ENCODE measurements at regions not wholly inside any gene's neighbourhood (a gene's known extent, or its start where the extent isn't known, plus 50 kb on each side); places are given as distances from the start of the nearest gene placed in this dataset.

DNA sequence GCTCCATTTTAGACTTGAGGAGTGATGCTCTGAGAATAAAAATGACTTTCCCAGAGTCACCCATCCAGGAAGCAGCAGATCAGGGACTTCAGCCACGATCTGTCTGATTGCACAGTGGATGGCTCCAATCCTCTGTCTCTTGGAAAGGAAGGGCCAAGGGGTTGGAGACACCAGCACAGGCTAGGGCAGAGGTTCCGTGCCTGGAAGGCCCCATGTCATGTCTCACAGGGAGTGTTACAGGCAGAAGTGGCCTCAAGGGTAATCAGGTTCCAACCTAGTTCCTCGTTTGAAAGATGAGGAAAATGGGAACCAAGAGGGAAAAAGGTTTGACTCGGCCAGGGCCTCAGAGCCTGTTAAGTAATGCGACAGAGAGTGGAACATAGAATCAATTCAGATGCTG lies 160.0 kb downstream of the EFNB1 start:
- Histone ChIP-seq H3K4me3 (ENCODE audit: low read depth in 1 of 3, low read length in 3 of 3) (no peak overlapping the region), H3K36me3 (ENCODE audit: control insufficient read depth in 4 of 4, insufficient read depth in 3 of 4, low read depth in 1 of 4, low read length in 3 of 4) (no peaks in the 10 kb centered on the region), H3K4me1 (ENCODE audit: control insufficient read depth in 4 of 4, insufficient read depth in 4 of 4, low read length in 3 of 4) (no peaks in the 10 kb centered on the region), H3K9me3 (ENCODE audit: control insufficient read depth in 4 of 4, low read length in 3 of 4) (no peaks in the 10 kb centered on the region), H3K9ac (ENCODE audit: low read depth in 1 of 2, low read length in 2 of 2) (no peak overlapping the region), H3K27ac (ENCODE audit: low read depth in 1 of 2, low read length in 2 of 2) (no peak overlapping the region), H3K27me3 (ENCODE audit: control insufficient read depth in 4 of 4, insufficient read depth in 4 of 4, low read length in 3 of 4) (no peaks in the 10 kb centered on the region)
- WGBS, result 56% methylated on average over 5 of the region's 5 CpGs
- DNase-seq (ENCODE audit: low spot score), result no peak
- no peak for TF ChIP-seq REST (IDR thresholded peaks at IDR 0.05)
- TF ChIP-seq, protein P1, sequence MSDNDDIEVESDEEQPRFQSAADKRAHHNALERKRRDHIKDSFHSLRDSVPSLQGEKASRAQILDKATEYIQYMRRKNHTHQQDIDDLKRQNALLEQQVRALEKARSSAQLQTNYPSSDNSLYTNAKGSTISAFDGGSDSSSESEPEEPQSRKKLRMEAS (IDR thresholded peaks at IDR 0.05), result no peak
- TF ChIP-seq, protein P2, sequence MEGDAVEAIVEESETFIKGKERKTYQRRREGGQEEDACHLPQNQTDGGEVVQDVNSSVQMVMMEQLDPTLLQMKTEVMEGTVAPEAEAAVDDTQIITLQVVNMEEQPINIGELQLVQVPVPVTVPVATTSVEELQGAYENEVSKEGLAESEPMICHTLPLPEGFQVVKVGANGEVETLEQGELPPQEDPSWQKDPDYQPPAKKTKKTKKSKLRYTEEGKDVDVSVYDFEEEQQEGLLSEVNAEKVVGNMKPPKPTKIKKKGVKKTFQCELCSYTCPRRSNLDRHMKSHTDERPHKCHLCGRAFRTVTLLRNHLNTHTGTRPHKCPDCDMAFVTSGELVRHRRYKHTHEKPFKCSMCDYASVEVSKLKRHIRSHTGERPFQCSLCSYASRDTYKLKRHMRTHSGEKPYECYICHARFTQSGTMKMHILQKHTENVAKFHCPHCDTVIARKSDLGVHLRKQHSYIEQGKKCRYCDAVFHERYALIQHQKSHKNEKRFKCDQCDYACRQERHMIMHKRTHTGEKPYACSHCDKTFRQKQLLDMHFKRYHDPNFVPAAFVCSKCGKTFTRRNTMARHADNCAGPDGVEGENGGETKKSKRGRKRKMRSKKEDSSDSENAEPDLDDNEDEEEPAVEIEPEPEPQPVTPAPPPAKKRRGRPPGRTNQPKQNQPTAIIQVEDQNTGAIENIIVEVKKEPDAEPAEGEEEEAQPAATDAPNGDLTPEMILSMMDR (IDR thresholded peaks at IDR 0.05; ENCODE audit: low read depth, low read length, missing input control), result no peak
- no peak for TF ChIP-seq RXRA (IDR thresholded peaks at IDR 0.05)
- no peak for TF ChIP-seq RAD21 (IDR thresholded peaks at IDR 0.05)
- TF ChIP-seq GABPA (IDR thresholded peaks at IDR 0.05 in 1 of 2, conservative IDR thresholded peaks at IDR 0.05 in 1 of 2), result no peak
- TF ChIP-seq, protein P3, sequence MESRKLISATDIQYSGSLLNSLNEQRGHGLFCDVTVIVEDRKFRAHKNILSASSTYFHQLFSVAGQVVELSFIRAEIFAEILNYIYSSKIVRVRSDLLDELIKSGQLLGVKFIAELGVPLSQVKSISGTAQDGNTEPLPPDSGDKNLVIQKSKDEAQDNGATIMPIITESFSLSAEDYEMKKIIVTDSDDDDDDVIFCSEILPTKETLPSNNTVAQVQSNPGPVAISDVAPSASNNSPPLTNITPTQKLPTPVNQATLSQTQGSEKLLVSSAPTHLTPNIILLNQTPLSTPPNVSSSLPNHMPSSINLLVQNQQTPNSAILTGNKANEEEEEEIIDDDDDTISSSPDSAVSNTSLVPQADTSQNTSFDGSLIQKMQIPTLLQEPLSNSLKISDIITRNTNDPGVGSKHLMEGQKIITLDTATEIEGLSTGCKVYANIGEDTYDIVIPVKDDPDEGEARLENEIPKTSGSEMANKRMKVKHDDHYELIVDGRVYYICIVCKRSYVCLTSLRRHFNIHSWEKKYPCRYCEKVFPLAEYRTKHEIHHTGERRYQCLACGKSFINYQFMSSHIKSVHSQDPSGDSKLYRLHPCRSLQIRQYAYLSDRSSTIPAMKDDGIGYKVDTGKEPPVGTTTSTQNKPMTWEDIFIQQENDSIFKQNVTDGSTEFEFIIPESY (IDR thresholded peaks at IDR 0.05), result no peak
- TF ChIP-seq FOXA1 (IDR thresholded peaks at IDR 0.05), result no peak
- no peak for TF ChIP-seq NR2F2 (IDR thresholded peaks at IDR 0.05)
- no peak for TF ChIP-seq SP1 (IDR thresholded peaks at IDR 0.05)
- TF ChIP-seq HNF4G (IDR thresholded peaks at IDR 0.05), result no peak
- TF ChIP-seq FOXA2 (IDR thresholded peaks at IDR 0.05), result no peak
- no peak for TF ChIP-seq EGR1 (IDR thresholded peaks at IDR 0.05; ENCODE audit: low read depth in 2 of 2)
- TF ChIP-seq HNF4A (conservative IDR thresholded peaks at IDR 0.05), result no peak
- TF ChIP-seq, protein P4, sequence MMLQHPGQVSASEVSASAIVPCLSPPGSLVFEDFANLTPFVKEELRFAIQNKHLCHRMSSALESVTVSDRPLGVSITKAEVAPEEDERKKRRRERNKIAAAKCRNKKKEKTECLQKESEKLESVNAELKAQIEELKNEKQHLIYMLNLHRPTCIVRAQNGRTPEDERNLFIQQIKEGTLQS (IDR thresholded peaks at IDR 0.05), result no peak
- no peak for TF ChIP-seq TAF1 (conservative IDR thresholded peaks at IDR 0.05)

Measured in liver (tissue), 8 donors.